Trophoblast cell (in vitro differentiated cells and primary cell): ENCODE measurements at regions not wholly inside any gene's neighbourhood (a gene's known extent, or its start where the extent isn't known, plus 50 kb on each side); places are given as distances from the start of the nearest gene placed in this dataset.

Experiments used
- DNase-seq, 2 donors: peaks; one replicate each; pipeline ENCODE4 v3.0.0-alpha.2; 2016
- H2AFZ ChIP-seq: 2 replicates; pipeline ENCODE4 v1.6.1; 2013; ENCODE audit warnings: low read length, moderate library complexity, mild to moderate bottlenecking; ENCODE audit not compliant: insufficient read depth, poor library complexity
- H2AK5ac ChIP-seq: 2 replicates; pipeline ENCODE4 v1.6.1; 2013; ENCODE audit warnings: mild to moderate bottlenecking, low read length
- H2BK120ac ChIP-seq: 2 replicates; pipeline ENCODE4 v1.6.1; 2013; ENCODE audit warnings: low read length, mild to moderate bottlenecking, moderate library complexity; ENCODE audit not compliant: insufficient read depth, poor library complexity
- H2BK12ac ChIP-seq: 2 replicates; pipeline ENCODE4 v1.6.1; 2013; ENCODE audit warnings: mild to moderate bottlenecking, low read length, moderate library complexity
- H2BK5ac ChIP-seq: 2 replicates; pipeline ENCODE4 v1.6.1; 2013; ENCODE audit warnings: low read length, low read depth, moderate library complexity, mild to moderate bottlenecking; ENCODE audit not compliant: poor library complexity
- H3K14ac ChIP-seq: 2 replicates; pipeline ENCODE4 v1.6.1; 2013; ENCODE audit warnings: mild to moderate bottlenecking, low read length
- H3K18ac ChIP-seq: 2 replicates; pipeline ENCODE4 v1.6.1; 2013; ENCODE audit warnings: mild to moderate bottlenecking, low read length
- H3K23ac ChIP-seq: 2 replicates; pipeline ENCODE4 v1.6.1; 2013; ENCODE audit warnings: low read length
- H3K27ac ChIP-seq: 2 replicates; pipeline ENCODE4 v1.5.1; 2013; ENCODE audit warnings: low read depth, mild to moderate bottlenecking, inconsistent platforms, low read length, moderate library complexity
- H3K27me3 ChIP-seq: 2 replicates; pipeline ENCODE4 v1.6.1; 2013; ENCODE audit warnings: inconsistent platforms, mild to moderate bottlenecking, low read length, moderate library complexity; ENCODE audit not compliant: insufficient read depth
- H3K36me3 ChIP-seq, 2 experiments: 1 replicate in 1 of 2; 2 replicates in 1 of 2; pipeline ENCODE4 v1.6.1; 2013; ENCODE audit warnings: low read length in 2 of 2, mild to moderate bottlenecking in 2 of 2, moderate library complexity in 1 of 2; ENCODE audit not compliant: insufficient read depth in 2 of 2, control insufficient read depth in 1 of 2
- H3K4ac ChIP-seq: 2 replicates; pipeline ENCODE4 v1.6.1; 2013; ENCODE audit warnings: low read depth, mild to moderate bottlenecking, low read length, moderate library complexity
- H3K4me1 ChIP-seq, 2 experiments: 1 replicate in 1 of 2; 2 replicates in 1 of 2; pipeline ENCODE4 v1.6.1; 2013; ENCODE audit warnings: low read length in 2 of 2, mild to moderate bottlenecking in 2 of 2, moderate library complexity in 1 of 2; ENCODE audit not compliant: insufficient read depth in 2 of 2, control insufficient read depth in 1 of 2
- H3K4me2 ChIP-seq: 2 replicates; pipeline ENCODE4 v1.6.1; 2013; ENCODE audit warnings: inconsistent platforms, mild to moderate bottlenecking, low read length, moderate library complexity
- H3K4me3 ChIP-seq: 2 replicates; pipeline ENCODE4 v1.5.1; 2013; ENCODE audit warnings: mild to moderate bottlenecking, low read depth, low read length, inconsistent platforms
- H3K79me1 ChIP-seq: one replicate; pipeline ENCODE4 v1.6.1; 2013; ENCODE audit warnings: low read length
- H3K79me2 ChIP-seq: 2 replicates; pipeline ENCODE4 v1.6.1; 2013; ENCODE audit warnings: low read length, mild to moderate bottlenecking; ENCODE audit not compliant: control insufficient read depth, insufficient read depth, poor library complexity
- H3K9ac ChIP-seq: 2 replicates; pipeline ENCODE4 v1.6.1; 2013; ENCODE audit warnings: mild to moderate bottlenecking, low read length
- H3K9me3 ChIP-seq: 2 replicates; pipeline ENCODE4 v1.6.1; 2013; ENCODE audit warnings: low read depth, mild to moderate bottlenecking, control low read depth, inconsistent platforms, low read length; ENCODE audit not compliant: insufficient read depth
- H4K12ac ChIP-seq: 2 replicates; pipeline ENCODE4 v1.6.1; 2013; ENCODE audit warnings: low read depth, mild to moderate bottlenecking, low read length, moderate library complexity
- H4K8ac ChIP-seq: 2 replicates; pipeline ENCODE4 v1.6.1; 2013; ENCODE audit warnings: low read depth, mild to moderate bottlenecking, low read length, moderate library complexity
- H4K91ac ChIP-seq: one replicate; pipeline ENCODE4 v1.6.1; 2013; ENCODE audit warnings: low read depth, mild to moderate bottlenecking, low read length, moderate library complexity
- WGBS: extraction: QIAGEN DNeasy Blood & Tissue Kit; methylation state at CpG from one replicate; pipeline ENCODE4 v1.1.7; 2013; ENCODE audit warnings: missing lambda C conversion rate; ENCODE audit not compliant: insufficient read length, insufficient coverage; ENCODE audit errors: extremely low coverage; 5-methylcytosine and 5-hydroxymethylcytosine counted together

DNA sequence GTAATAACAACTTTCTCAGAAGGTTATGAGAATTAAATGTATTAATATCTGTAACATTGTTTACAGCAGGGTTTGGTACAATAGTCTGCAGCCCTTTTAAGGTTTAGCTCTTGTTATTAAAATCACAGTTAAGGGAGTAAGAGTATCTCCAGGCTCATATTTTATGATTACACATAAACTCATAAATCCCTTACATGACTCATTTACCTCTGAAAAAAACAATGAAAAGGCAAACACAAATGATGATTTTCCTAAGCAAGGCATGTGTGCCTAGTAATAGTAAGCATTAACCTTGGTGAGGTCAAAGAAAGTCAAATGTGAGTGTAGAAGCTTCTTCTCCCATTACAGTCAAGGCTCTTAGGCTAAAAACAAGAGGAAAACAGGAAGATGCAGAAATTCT is 84.5 kb upstream of the ADGRL4 start:
- H3K27ac ChIP-seq = no peak overlapping the region
- no peak overlapping the region for H4K91ac ChIP-seq
- no peak for DNase-seq

DNA sequence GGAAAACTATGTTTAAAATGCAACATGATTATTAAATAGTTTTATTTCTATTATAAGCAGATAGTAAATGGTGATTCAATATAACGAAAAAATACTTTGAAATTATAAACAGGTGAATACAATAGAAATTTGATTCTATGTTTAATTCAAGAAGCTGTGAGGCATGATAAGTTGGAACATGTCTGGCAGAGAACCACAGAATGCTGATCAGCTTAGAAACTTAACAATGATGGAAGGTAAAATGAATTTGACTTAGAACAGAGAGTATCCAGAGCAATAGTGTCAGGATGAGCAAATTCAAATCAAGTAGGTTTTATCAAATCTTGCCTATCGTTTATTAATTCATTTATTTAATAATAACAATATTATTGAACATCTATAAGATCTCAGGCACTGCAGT is 83.4 kb upstream of the ADGRL4 start:
- Histone ChIP-seq H3K4me2 (no peak overlapping the region), H4K8ac (no peak overlapping the region), H3K4me3 (no peak overlapping the region), H2AFZ (no peak overlapping the region), H4K12ac (no peak overlapping the region), H3K79me1 (no peaks in the 10 kb centered on the region), H2AK5ac (no peak overlapping the region), H3K23ac (no peak overlapping the region), H4K91ac (no peak overlapping the region), H2BK12ac (no peak overlapping the region), H3K79me2 (no peaks in the 10 kb centered on the region), H3K4ac (no peak overlapping the region), H3K18ac (no peak overlapping the region), H2BK5ac (no peak overlapping the region), H3K9me3 (no peaks in the 10 kb centered on the region), H3K4me1 (no peaks in the 10 kb centered on the region), H3K27me3 (no peaks in the 10 kb centered on the region), H3K27ac (no peak overlapping the region), H2BK120ac (no peak overlapping the region), H3K9ac (no peak overlapping the region), H3K14ac (no peak overlapping the region), H3K36me3 (no peaks in the 10 kb centered on the region)
- DNase-seq = no peak
- WGBS = no CpG with 5 or more reads among the region's 2 CpGs

More for the DNA sequence above, 84.5 kb upstream of the ADGRL4 start:
- Histone ChIP-seq H3K14ac (no peak overlapping the region), H3K79me1 (no peaks in the 10 kb centered on the region), H3K4me3 (no peak overlapping the region), H2BK12ac (no peak overlapping the region), H4K8ac (no peak overlapping the region), H3K18ac (no peak overlapping the region), H3K9me3 (no peaks in the 10 kb centered on the region), H3K9ac (no peak overlapping the region), H3K23ac (no peak overlapping the region), H2AFZ (no peak overlapping the region), H3K27me3 (no peaks in the 10 kb centered on the region), H2BK5ac (no peak overlapping the region), H2BK120ac (no peak overlapping the region), H3K4me2 (no peak overlapping the region), H2AK5ac (no peak overlapping the region), H3K36me3 (no peaks in the 10 kb centered on the region), H3K4me1 (no peaks in the 10 kb centered on the region), H3K4ac (no peak overlapping the region), H3K79me2 (no peaks in the 10 kb centered on the region), H4K12ac (no peak overlapping the region)

DNA sequence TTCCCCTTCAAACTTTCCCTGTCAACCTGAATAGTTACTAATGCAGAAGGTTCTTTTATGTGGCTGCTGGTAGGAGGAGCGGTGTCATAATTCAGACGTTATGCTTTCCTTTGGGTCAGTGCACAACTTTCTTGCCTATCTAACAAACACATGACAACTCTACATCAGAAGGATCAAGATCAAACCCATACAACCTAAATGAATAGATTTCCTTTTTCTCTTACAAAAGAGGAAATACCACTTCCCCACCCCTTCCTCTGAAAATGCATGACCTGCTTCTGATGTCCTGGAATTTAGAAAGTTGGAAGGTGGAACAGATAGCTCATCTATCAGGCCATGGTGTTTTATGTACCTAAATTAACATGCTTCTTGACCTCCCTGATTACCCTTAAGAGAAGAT is 75.7 kb upstream of the ADGRL4 start:
- H3K36me3 ChIP-seq = no peaks in the 10 kb centered on the region
- no peaks in the 10 kb centered on the region for H3K9me3 ChIP-seq
- no peak overlapping the region for H3K4me2 ChIP-seq
- H2BK5ac ChIP-seq = no peak overlapping the region
- H3K4me3 ChIP-seq = no peak overlapping the region
- no peak overlapping the region for H4K8ac ChIP-seq
- H2BK120ac ChIP-seq = no peak overlapping the region
- H4K91ac ChIP-seq = no peak overlapping the region
- H3K14ac ChIP-seq = no peak overlapping the region
- DNase-seq = no peak
- no peak overlapping the region for H3K23ac ChIP-seq
- H2BK12ac ChIP-seq = no peak overlapping the region
- no CpG with 5 or more reads among the region's 2 CpGs for WGBS
- no peaks in the 10 kb centered on the region for H3K4me1 ChIP-seq
- no peak overlapping the region for H3K27ac ChIP-seq
- H3K27me3 ChIP-seq = no peaks in the 10 kb centered on the region
- H3K18ac ChIP-seq = no peak overlapping the region
- H2AK5ac ChIP-seq = no peak overlapping the region
- no peak overlapping the region for H2AFZ ChIP-seq
- H3K79me1 ChIP-seq = no peaks in the 10 kb centered on the region
- H3K79me2 ChIP-seq = no peaks in the 10 kb centered on the region
- no peak overlapping the region for H4K12ac ChIP-seq
- no peak overlapping the region for H3K4ac ChIP-seq
- H3K9ac ChIP-seq = no peak overlapping the region

DNA sequence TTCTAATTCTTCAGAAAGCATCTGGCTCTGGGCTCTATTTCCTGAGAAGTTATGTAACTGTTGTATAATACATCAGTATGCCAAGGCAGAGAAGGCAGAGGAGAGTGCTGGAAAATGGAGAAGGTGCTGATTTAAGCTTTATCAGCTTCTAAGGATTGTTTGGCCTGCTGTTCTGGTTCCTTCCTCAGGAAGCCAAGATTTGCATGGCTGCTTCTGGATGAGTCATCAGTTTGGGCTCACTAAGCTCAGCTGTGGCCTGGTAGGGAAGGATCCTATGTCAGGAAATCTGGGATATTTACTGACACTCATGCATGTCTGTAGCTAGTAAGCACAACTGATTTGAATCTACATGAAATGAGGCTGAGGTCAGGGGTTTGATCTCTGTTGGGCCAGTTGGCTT is 73.2 kb upstream of the ADGRL4 start:
- Histone ChIP-seq H3K14ac (no peak overlapping the region), H3K9ac (no peak overlapping the region), H3K27me3 (no peaks in the 10 kb centered on the region), H2AK5ac (no peak overlapping the region), H2BK5ac (no peak overlapping the region), H4K91ac (no peak overlapping the region), H3K4me2 (no peak overlapping the region), H3K4me1 (no peaks in the 10 kb centered on the region), H3K79me2 (no peaks in the 10 kb centered on the region), H3K4me3 (no peak overlapping the region), H3K23ac (no peak overlapping the region), H3K18ac (no peak overlapping the region), H2AFZ (no peak overlapping the region), H3K4ac (no peak overlapping the region), H4K12ac (no peak overlapping the region), H3K36me3 (no peaks in the 10 kb centered on the region), H3K27ac (no peak overlapping the region), H4K8ac (no peak overlapping the region), H3K9me3 (no peaks in the 10 kb centered on the region), H2BK12ac (no peak overlapping the region), H2BK120ac (no peak overlapping the region), H3K79me1 (no peaks in the 10 kb centered on the region)
- DNase-seq = peak in 1 of 2 donors; percentile 11

DNA sequence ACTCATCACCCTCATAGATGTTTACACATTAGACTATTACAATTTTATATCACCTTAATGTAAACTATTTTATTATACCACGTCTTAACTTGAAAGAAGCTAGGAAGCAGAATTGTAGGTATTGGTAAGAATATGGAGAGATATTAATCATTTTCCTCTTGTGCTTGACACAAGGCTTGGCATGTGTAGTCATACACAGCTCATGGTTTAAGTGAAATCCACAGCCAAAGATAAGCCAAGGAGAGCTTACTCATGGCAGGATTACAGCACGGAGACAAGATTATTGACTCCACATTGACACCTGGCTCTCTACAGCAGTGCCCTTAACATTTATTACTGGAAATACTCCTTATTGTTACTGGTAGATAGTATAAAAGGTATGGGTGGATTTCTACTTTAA is 68.4 kb upstream of the ADGRL4 start:
- Histone ChIP-seq H3K23ac (no peak overlapping the region), H3K27me3 (no peaks in the 10 kb centered on the region), H2BK5ac (no peak overlapping the region), H3K18ac (no peak overlapping the region), H2AK5ac (no peak overlapping the region), H3K4me2 (no peak overlapping the region), H3K9me3 (no peaks in the 10 kb centered on the region), H3K4ac (no peak overlapping the region), H3K4me1 (no peaks in the 10 kb centered on the region), H4K12ac (no peak overlapping the region), H3K27ac (no peak overlapping the region), H4K8ac (no peak overlapping the region), H3K79me2 (no peaks in the 10 kb centered on the region), H3K4me3 (no peak overlapping the region), H3K9ac (no peak overlapping the region), H2BK120ac (no peak overlapping the region), H2AFZ (no peak overlapping the region), H2BK12ac (no peak overlapping the region), H4K91ac (no peak overlapping the region), H3K14ac (no peak overlapping the region), H3K79me1 (no peaks in the 10 kb centered on the region), H3K36me3 (no peaks in the 10 kb centered on the region)
- WGBS = no CpG with 5 or more reads among the region's 2 CpGs
- no peak for DNase-seq
